Tibial artery (tissue), 4 donors: ENCODE measurements at regions not wholly inside any gene's neighbourhood (a gene's known extent, or its start where the extent isn't known, plus 50 kb on each side); places are given as distances from the start of the nearest gene placed in this dataset.

Experiments
- DNase-seq, 2 donors: peaks; one replicate each; pipeline ENCODE4 v3.0.0-alpha.2; 2019
- H3K27ac ChIP-seq, 2 donors: fragments of 200-600 bp; sonication (generic) in 1 of 2; 1 replicate in 1 of 2; 2 replicates in 1 of 2; pipeline ENCODE4 v1.5.1; 2018 to 2019; ENCODE audit warnings: mild to moderate bottlenecking in 1 of 2
- H3K27me3 ChIP-seq, 2 donors: fragments of 200-600 bp; sonication (generic) in 1 of 2; one replicate each; pipeline versions ENCODE4 v1.5.1 to v1.6.0; 2016 to 2019
- H3K36me3 ChIP-seq, 3 donors: fragments of 200-600 bp; sonication (generic) in 2 of 3; one replicate each; pipeline ENCODE4 v1.5.1; 2016 to 2019; ENCODE audit warnings: mild to moderate bottlenecking in 2 of 3
- H3K4me1 ChIP-seq, 4 donors: fragments of 200-600 bp; sonication (generic) in 2 of 4; 1 replicate in 3 of 4; 2 replicates in 1 of 4; pipeline ENCODE4 v1.5.1; 2016 to 2019
- H3K4me3 ChIP-seq, 2 donors: fragments of 200-600 bp; sonication (generic) in 1 of 2; 1 replicate in 1 of 2; 2 replicates in 1 of 2; pipeline ENCODE4 v1.5.1; 2018 to 2019; ENCODE audit warnings: mild to moderate bottlenecking in 2 of 2
- H3K9me3 ChIP-seq, 3 donors: fragments of 200-600 bp; sonication (generic) in 1 of 3; one replicate each; pipeline ENCODE4 v1.5.1; 2016 to 2019
- CTCF ChIP-seq, 2 experiments: fragments of 200-600 bp in 1 of 2; fragments of 450-650 bp in 1 of 2; IDR thresholded peaks; one replicate each; pipeline ENCODE4 v1.5.1; 2017 to 2019; ENCODE audit warnings: antibody characterized with exemption in 2 of 2, mild to moderate bottlenecking in 1 of 2, moderate library complexity in 1 of 2
- intact Hi-C: fragments of 100-400 bp; cut with DNase I; formaldehyde crosslinking; loops from one replicate; pipeline ENCODE4 v1.15.0; 2023; ENCODE audit warnings: low total_unique reads

- H3K27me3 ChIP-seq = no peaks in the 10 kb centered on the region
- no peaks in the 10 kb centered on the region for H3K9me3 ChIP-seq
- H3K27ac ChIP-seq = no peak overlapping the region
- H3K36me3 ChIP-seq = no peaks in the 10 kb centered on the region
- H3K4me3 ChIP-seq = no peak overlapping the region
- intact Hi-C loops = no loop called here
- DNase-seq = no peak
- no peak for TF ChIP-seq CTCF (IDR thresholded peaks at IDR 0.05)
- no peaks in the 10 kb centered on the region for H3K4me1 ChIP-seq
These were observed 162.7 kb upstream of the PRSS1 start for GRCh38 chr7:142586611-142587010.

GRCh38 chr7:142585425-142585824, 163.8 kb upstream of the PRSS1 start:
- Histone ChIP-seq H3K27ac (no peak overlapping the region), H3K36me3 (no peaks in the 10 kb centered on the region), H3K4me3 (no peak overlapping the region), H3K4me1 (no peaks in the 10 kb centered on the region), H3K27me3 (no peaks in the 10 kb centered on the region), H3K9me3 (no peaks in the 10 kb centered on the region)
- intact Hi-C loops = no loop called here
- DNase-seq = no peak
- no peak for TF ChIP-seq CTCF (IDR thresholded peaks at IDR 0.05)

- no peaks in the 10 kb centered on the region for H3K4me1 ChIP-seq
- intact Hi-C loops = no loop called here
- H3K9me3 ChIP-seq = no peaks in the 10 kb centered on the region
- H3K27ac ChIP-seq = no peak overlapping the region
- no peak for TF ChIP-seq CTCF (IDR thresholded peaks at IDR 0.05)
- no peaks in the 10 kb centered on the region for H3K36me3 ChIP-seq
- no peak for DNase-seq
- H3K4me3 ChIP-seq = no peak overlapping the region
- no peaks in the 10 kb centered on the region for H3K27me3 ChIP-seq
These were observed 164.5 kb upstream of the PRSS1 start for GRCh38 chr7:142584765-142585164.

- Histone ChIP-seq H3K27ac (no peak overlapping the region), H3K4me1 (no peaks in the 10 kb centered on the region), H3K4me3 (no peak overlapping the region), H3K36me3 (no peaks in the 10 kb centered on the region), H3K9me3 (no peaks in the 10 kb centered on the region), H3K27me3 (no peaks in the 10 kb centered on the region)
- no peak for TF ChIP-seq CTCF (IDR thresholded peaks at IDR 0.05)
- DNase-seq = no peak
- intact Hi-C loops = no loop called here
These were observed 165.8 kb upstream of the PRSS1 start for GRCh38 chr7:142583446-142583845.

- Histone ChIP-seq H3K36me3 (no peaks in the 10 kb centered on the region), H3K27me3 (no peaks in the 10 kb centered on the region), H3K27ac (no peak overlapping the region), H3K4me1 (no peaks in the 10 kb centered on the region), H3K4me3 (no peak overlapping the region), H3K9me3 (no peaks in the 10 kb centered on the region)
- intact Hi-C loops = no loop called here
- DNase-seq = no peak
- no peak for TF ChIP-seq CTCF (IDR thresholded peaks at IDR 0.05)
These were observed 166.9 kb upstream of the PRSS1 start for GRCh38 chr7:142582351-142582750.

GRCh38 chr7:142581341-142581740, 167.9 kb upstream of the PRSS1 start:
- Histone ChIP-seq H3K9me3 (no peaks in the 10 kb centered on the region), H3K36me3 (no peaks in the 10 kb centered on the region), H3K4me3 (no peak overlapping the region), H3K27ac (no peak overlapping the region), H3K4me1 (no peaks in the 10 kb centered on the region), H3K27me3 (no peaks in the 10 kb centered on the region)
- TF ChIP-seq CTCF (IDR thresholded peaks at IDR 0.05) = no peak
- intact Hi-C loops = no loop called here
- no peak for DNase-seq
